HepG2 (cell line): ENCODE measurements at regions not wholly inside any gene's neighbourhood (a gene's known extent, or its start where the extent isn't known, plus 50 kb on each side); places are given as distances from the start of the nearest gene placed in this dataset.

Source experiments
- ATAC-seq: fragments of 200-7000 bp; cut with Tn5 transposase; 3 replicates; pipeline ENCODE4 v1.9.1; 2020; ENCODE audit warnings: mild to moderate bottlenecking, moderate library complexity
- BruUV-seq: library from RNA; stranded (reverse); fragments of 400-500 nt; replicated peaks from 2 replicates; lab custom pipeline; 2021; lab: Mats Ljungman, UMichigan
- CTCF ChIA-PET: fragments of 300-600 bp; formaldehyde crosslinking; extraction: SDS; loops from one replicate; lab custom pipeline; 2021; ENCODE audit warnings: low total read pairs, inconsistent platforms, low intra/inter-chr PET ratio; lab: Yijun Ruan, JAX
- POLR2A ChIA-PET: fragments of 350-600 bp; sonication (Branson Sonifier 250); formaldehyde crosslinking; loops from one replicate; lab custom pipeline; 2020; ENCODE audit warnings: antibody characterized with exemption, inconsistent platforms; lab: Yijun Ruan, JAX
- DNase-seq: peaks from one replicate; pipeline ENCODE4 v3.0.0-alpha.2; 2015; ENCODE audit warnings: low spot score
- FAIRE-seq: peaks from 3 replicates; lab custom pipeline; 2011; peaks lifted over from hg19 to GRCh38; lab: Jason Lieb, UNC
- H2AFZ ChIP-seq: one replicate; pipeline ENCODE4 v1.6.1; 2011; ENCODE audit warnings: low read length, inconsistent platforms
- H3K27ac ChIP-seq: fragments of 300-600 bp; 3 replicates; pipeline ENCODE4 v1.8.0; 2011; ENCODE audit warnings: mixed run types, mild to moderate bottlenecking, mixed read lengths, low read length, inconsistent platforms; ENCODE audit not compliant: insufficient read depth; ENCODE audit errors: extremely low read length
- H3K27me3 ChIP-seq, 2 experiments: fragments of 200-600 bp in 1 of 2; 2 replicates in 1 of 2; 3 replicates in 1 of 2; pipeline versions ENCODE4 v1.6.0 to v1.8.0; 2011; ENCODE audit warnings: low read length in 2 of 2, mild to moderate bottlenecking in 2 of 2, moderate library complexity in 2 of 2, inconsistent platforms in 1 of 2; ENCODE audit not compliant: insufficient read depth in 2 of 2, control insufficient read depth in 1 of 2
- H3K36me3 ChIP-seq, 2 experiments: fragments of 200-600 bp in 1 of 2; replicated peaks in 1 of 2; 2 replicates in 1 of 2; 3 replicates in 1 of 2; pipeline versions ENCODE4 v1.5.1 to v1.8.0; 2011; ENCODE audit warnings: low read length in 2 of 2, inconsistent platforms in 1 of 2; ENCODE audit not compliant: insufficient read depth in 2 of 2, control insufficient read depth in 1 of 2
- H3K4me1 ChIP-seq: 2 replicates; pipeline ENCODE4 v1.5.1; 2012; ENCODE audit warnings: low read length, inconsistent platforms; ENCODE audit not compliant: insufficient read depth
- H3K4me2 ChIP-seq: 2 replicates; pipeline ENCODE4 v1.6.0; 2011; ENCODE audit warnings: low read depth, low read length, inconsistent platforms
- H3K4me3 ChIP-seq, 3 experiments: fragments of 200-600 bp in 1 of 3; sonication (generic), shearing (Covaris generic) in 1 of 3; replicated peaks in 1 of 3; 2 replicates each; pipeline ENCODE4 v1.5.1; 2011 to 2016; ENCODE audit warnings: low read length in 3 of 3, inconsistent platforms in 2 of 3, low read depth in 2 of 3, mild to moderate bottlenecking in 2 of 3, control low read depth in 1 of 3, mixed read lengths in 1 of 3; ENCODE audit not compliant: insufficient read depth in 1 of 3
- H3K79me2 ChIP-seq: one replicate; pipeline ENCODE4 v1.6.1; 2011; ENCODE audit warnings: low read length, inconsistent platforms; ENCODE audit not compliant: insufficient read depth
- H3K9ac ChIP-seq: 2 replicates; pipeline ENCODE4 v1.6.0; 2011; ENCODE audit warnings: mild to moderate bottlenecking, low read depth, low read length, inconsistent platforms; ENCODE audit not compliant: insufficient read depth
- H3K9me3 ChIP-seq: 2 replicates; pipeline ENCODE4 v1.5.1; 2012; ENCODE audit warnings: mild to moderate bottlenecking, low read length
- H4K20me1 ChIP-seq: 2 replicates; pipeline ENCODE4 v1.6.0; 2011; ENCODE audit warnings: inconsistent platforms, mild to moderate bottlenecking, low read length, moderate library complexity; ENCODE audit not compliant: insufficient read depth
- ARNT2 ChIP-seq: sonication (generic); formaldehyde crosslinking; IDR thresholded peaks from 2 replicates; pipeline ENCODE4 v1.8.0; 2022; ENCODE audit warnings: mild to moderate bottlenecking, low read depth, missing genetic modification reagents, moderate library complexity
- HNF4A ChIP-seq: sonication (generic); formaldehyde crosslinking; IDR thresholded peaks from 2 replicates; pipeline ENCODE4 v1.4.0; 2020; ENCODE audit warnings: missing genetic modification reagents
- IRX3 ChIP-seq: sonication (generic); formaldehyde crosslinking; IDR thresholded peaks from 2 replicates; pipeline ENCODE4 v1.8.1; 2023; ENCODE audit warnings: mild to moderate bottlenecking, low read depth, missing genetic modification reagents, borderline replicate concordance
- MED13 ChIP-seq: sonication (generic); formaldehyde crosslinking; IDR thresholded peaks from 2 replicates; pipeline ENCODE4 v1.5.0; 2020; ENCODE audit warnings: missing genetic modification reagents
- PHF21A ChIP-seq: sonication (generic); formaldehyde crosslinking; IDR thresholded peaks from 2 replicates; pipeline ENCODE4 v1.5.0; 2020; ENCODE audit warnings: mild to moderate bottlenecking, missing genetic modification reagents
- RNF2 ChIP-seq: fragments of 450-650 bp; conservative IDR thresholded peaks from 2 replicates; pipeline ENCODE4 v1.6.1; 2016; ENCODE audit warnings: low read depth
- SETDB1 ChIP-seq: sonication (generic); formaldehyde crosslinking; IDR thresholded peaks from 2 replicates; pipeline ENCODE4 v1.5.1; 2020; ENCODE audit warnings: missing genetic modification reagents, mild to moderate bottlenecking, borderline replicate concordance
- USF2 ChIP-seq, 2 experiments: sonication (generic) in 1 of 2; formaldehyde crosslinking in 1 of 2; IDR thresholded peaks; 2 replicates each; pipeline versions ENCODE4 v1.5.1 to v1.6.1; 2011 to 2020; ENCODE audit warnings: borderline replicate concordance in 1 of 2, low read depth in 1 of 2, low read length in 1 of 2, mild to moderate bottlenecking in 1 of 2, missing genetic modification reagents in 1 of 2, moderate library complexity in 1 of 2
- ZFYVE20 ChIP-seq: sonication (generic); formaldehyde crosslinking; IDR thresholded peaks from 2 replicates; pipeline ENCODE4 v1.8.0; 2023; ENCODE audit warnings: low read depth, mild to moderate bottlenecking, moderate library complexity, missing genetic modification reagents, borderline replicate concordance
- ZNF335 ChIP-seq: sonication (generic); formaldehyde crosslinking; IDR thresholded peaks from 2 replicates; pipeline ENCODE4 v1.4.0; 2020; ENCODE audit warnings: missing genetic modification reagents
- ZNF446 ChIP-seq: sonication (generic); formaldehyde crosslinking; IDR thresholded peaks from 2 replicates; pipeline ENCODE4 v1.5.0; 2020; ENCODE audit warnings: mild to moderate bottlenecking, missing genetic modification reagents
- ZNF496 ChIP-seq: sonication (generic); formaldehyde crosslinking; IDR thresholded peaks from 2 replicates; pipeline ENCODE4 v1.8.1; 2023; ENCODE audit warnings: mild to moderate bottlenecking, moderate library complexity, missing genetic modification reagents; ENCODE audit not compliant: insufficient replicate concordance
- ZNF530 ChIP-seq: sonication (generic); formaldehyde crosslinking; IDR thresholded peaks from 2 replicates; pipeline ENCODE4 v1.5.0; 2020; ENCODE audit warnings: low read depth, mild to moderate bottlenecking, missing genetic modification reagents
- ZNF691 ChIP-seq: sonication (generic); formaldehyde crosslinking; IDR thresholded peaks from 2 replicates; pipeline ENCODE4 v1.4.0; 2020; ENCODE audit warnings: missing genetic modification reagents, low read depth, mild to moderate bottlenecking, borderline replicate concordance
- ZNF749 ChIP-seq: sonication (generic); formaldehyde crosslinking; IDR thresholded peaks from 2 replicates; pipeline ENCODE4 v1.8.0; 2022; ENCODE audit warnings: mild to moderate bottlenecking, missing genetic modification reagents, moderate library complexity, borderline replicate concordance
- ZNF766 ChIP-seq: sonication (generic); formaldehyde crosslinking; IDR thresholded peaks from 2 replicates; pipeline ENCODE4 v1.5.0; 2020; ENCODE audit warnings: missing genetic modification reagents, borderline replicate concordance
- WGBS: methylation state at CpG from one replicate; pipeline ENCODE4 v1.1.6; 2017; ENCODE audit warnings: low lambda C conversion rate; 5-methylcytosine and 5-hydroxymethylcytosine counted together
- in situ Hi-C: cut with HindIII; loops from 2 replicates; pipeline ENCODE4 v1.10.0; 2017; ENCODE audit warnings: low pct_unique_long_range_greater_than_20kb; ENCODE audit not compliant: extremely low pct_ligation_motif_present
- intact Hi-C: fragments of 100-400 bp; cut with micrococcal nuclease; formaldehyde crosslinking; loops from one replicate; pipeline ENCODE4 v1.10.0; 2022; ENCODE audit not compliant: unreplicated experiment

- WGBS = 52% methylated on average over 2 of the region's 2 CpGs
- POLR2A ChIA-PET = no interaction called here
Measured at GRCh38 chr7:79563821-79564522, 110.5 kb upstream of the MAGI2 start.

GRCh38 chr7:79555571-79555970, 102.1 kb upstream of the MAGI2 start:
- DNase-seq = no peak
- TF ChIP-seq ZNF530 (CRISPR knock-in tag) (no peak), ZNF496 (no peak), ZNF749 (CRISPR knock-in tag) (no peak), USF2 (IDR thresholded peaks at IDR 0.05; ENCODE audit: low read depth, low read length) (no peak), USF2 (CRISPR knock-in tag; IDR thresholded peaks at IDR 0.05; ENCODE audit: borderline replicate concordance) (no peak), HNF4A (no peak), MED13 (CRISPR knock-in tag) (no peak), ZNF446 (CRISPR knock-in tag) (no peak), ZFYVE20 (CRISPR knock-in tag) (no peak), ARNT2 (CRISPR knock-in tag) (no peak), PHF21A (CRISPR knock-in tag) (no peak), ZNF335 (no peak)

More at GRCh38 chr7:79563821-79564522, 110.5 kb upstream of the MAGI2 start:
- in situ Hi-C loops = no loop called here
- TF ChIP-seq IRX3 (CRISPR knock-in tag) (no peak), SETDB1 (no peak), RNF2 (no peak), ZNF766 (CRISPR knock-in tag) (no peak), ZNF335 (no peak), ZNF691 (CRISPR knock-in tag) (no peak)
- FAIRE-seq (no peak), DNase-seq (no peak), ATAC-seq (no peak)
- no TSS peak for BruUV-seq
- Histone ChIP-seq H3K4me2 (no peak overlapping the region), H4K20me1 (no peaks in the 10 kb centered on the region), H3K79me2 (no peaks in the 10 kb centered on the region), H3K27me3 (no peaks in the 10 kb centered on the region), H2AFZ (no peak overlapping the region), H3K4me3 (no peak overlapping the region), H3K27ac (no peak overlapping the region), H3K9ac (no peak overlapping the region), H3K36me3 (no peaks in the 10 kb centered on the region), H3K9me3 (no peaks in the 10 kb centered on the region), H3K4me1 (no peaks in the 10 kb centered on the region)
- intact Hi-C loops = no loop called here
- CTCF ChIA-PET = no interaction called here

More at GRCh38 chr7:79555571-79555970, 102.1 kb upstream of the MAGI2 start:
- Histone ChIP-seq H3K4me3 (no peak overlapping the region), H2AFZ (no peak overlapping the region), H3K4me2 (no peak overlapping the region), H4K20me1 (no peaks in the 10 kb centered on the region), H3K27ac (no peak overlapping the region), H3K4me1 (no peaks in the 10 kb centered on the region), H3K9ac (no peak overlapping the region), H3K79me2 (no peaks in the 10 kb centered on the region), H3K9me3 (no peaks in the 10 kb centered on the region), H3K27me3 (no peaks in the 10 kb centered on the region; a peak in 1 of 5 replicates), H3K36me3 (no peaks in the 10 kb centered on the region)
- POLR2A ChIA-PET = no interaction called here
- FAIRE-seq (no peak), ATAC-seq (no peak)
- intact Hi-C loops (no loop called here), in situ Hi-C loops (no loop called here)
- 58% methylated on average over 1 of the region's 1 CpG for WGBS
- CTCF ChIA-PET = no interaction called here
- no TSS peak for BruUV-seq
